HG02763 (cell line): ENCODE measurements at regions not wholly inside any gene's neighbourhood (a gene's known extent, or its start where the extent isn't known, plus 50 kb on each side); places are given as distances from the start of the nearest gene placed in this dataset.
"Not testable (repeated sequence)": the region's sequence is repeated elsewhere in the genome, so short reads cannot be mapped to it uniquely, and the experiment has no call there.

ENCODE experiments used
- ATAC-seq: cut with Tn5 transposase; IDR thresholded peaks from one replicate; pipeline ENCODE4 v1.9.1; 2021; ENCODE audit warnings: mild to moderate bottlenecking, moderate library complexity; ENCODE audit not compliant: unreplicated experiment

GRCh38 chr16:85528528-85529387, 84.4 kb upstream of the GSE1 start:
- ATAC-seq = no peak

GRCh38 chr16:85529489-85530369, 83.4 kb upstream of the GSE1 start:
- ATAC-seq = no peak

GRCh38 chr16:85530370-85530739, 82.8 kb upstream of the GSE1 start:
- ATAC-seq = no peak

GRCh38 chr16:85531516-85531915, 81.6 kb upstream of the GSE1 start:
- no peak for ATAC-seq

- ATAC-seq = no peak
These were observed 81.0 kb upstream of the GSE1 start for GRCh38 chr16:85532147-85532546.

GRCh38 chr16:85533593-85533992, 79.5 kb upstream of the GSE1 start:
- ATAC-seq = not testable (repeated sequence)

- ATAC-seq = no peak
These were observed 78.4 kb upstream of the GSE1 start for GRCh38 chr16:85534536-85535351.

GRCh38 chr16:85535352-85536072, 77.6 kb upstream of the GSE1 start:
- no peak for ATAC-seq

- ATAC-seq = no peak
These were observed 77.1 kb upstream of the GSE1 start for GRCh38 chr16:85536073-85536410.

- no peak for ATAC-seq
These were observed 76.5 kb upstream of the GSE1 start for GRCh38 chr16:85536411-85537330.

GRCh38 chr16:85537331-85537788, 75.8 kb upstream of the GSE1 start:
- no peak for ATAC-seq

- ATAC-seq = no peak
These were observed 75.2 kb upstream of the GSE1 start for GRCh38 chr16:85537795-85538401.

GRCh38 chr16:85539084-85539483, 74.0 kb upstream of the GSE1 start:
- ATAC-seq = no peak

- ATAC-seq = no peak
These were observed 73.4 kb upstream of the GSE1 start for GRCh38 chr16:85539629-85540291.

GRCh38 chr16:85541181-85541580, 71.9 kb upstream of the GSE1 start:
- ATAC-seq = no peak

- ATAC-seq = no peak
These were observed 71.5 kb upstream of the GSE1 start for GRCh38 chr16:85541619-85541979.

GRCh38 chr16:85541980-85542900, 70.9 kb upstream of the GSE1 start:
- no peak for ATAC-seq
